CD4-positive, alpha-beta memory T cell (primary cell): ENCODE measurements at regions not wholly inside any gene's neighbourhood (a gene's known extent, or its start where the extent isn't known, plus 50 kb on each side); places are given as distances from the start of the nearest gene placed in this dataset.

Source experiments
- CTCF ChIA-PET: fragments of 350-600 bp; sonication (Branson Sonifier 250); formaldehyde crosslinking; loops from one replicate; lab custom pipeline; 2021; ENCODE audit warnings: inconsistent platforms; ENCODE audit not compliant: partially characterized antibody; lab: Charles Lee
- POLR2A ChIA-PET: fragments of 350-600 bp; sonication (Branson Sonifier 250); formaldehyde crosslinking; loops from one replicate; lab custom pipeline; 2021; ENCODE audit not compliant: partially characterized antibody; lab: Charles Lee
- DNase-seq, 5 donors: peaks; one replicate each; pipeline versions ENCODE4 v3.0.0 to v3.0.0-alpha.2; 2020 to 2022; ENCODE audit warnings: mixed read lengths in 1 of 5
- H3K27ac ChIP-seq: one replicate; pipeline ENCODE4 v1.7.0; 2013; ENCODE audit warnings: low read depth, low read length
- H3K27me3 ChIP-seq: 2 replicates; pipeline ENCODE4 v1.7.0; 2013; ENCODE audit warnings: mild to moderate bottlenecking, low read length, moderate library complexity; ENCODE audit not compliant: insufficient read depth
- H3K36me3 ChIP-seq: 2 replicates; pipeline ENCODE4 v1.7.0; 2013; ENCODE audit warnings: mild to moderate bottlenecking, low read length, moderate library complexity; ENCODE audit not compliant: insufficient read depth
- H3K4me1 ChIP-seq: 2 replicates; pipeline ENCODE4 v1.7.0; 2013; ENCODE audit warnings: mild to moderate bottlenecking, low read length, moderate library complexity; ENCODE audit not compliant: insufficient read depth
- H3K4me3 ChIP-seq, 2 donors: one replicate each; pipeline ENCODE4 v1.7.0; 2013; ENCODE audit warnings: low read length in 2 of 2, mild to moderate bottlenecking in 1 of 2
- H3K9me3 ChIP-seq, 2 donors: one replicate each; pipeline ENCODE4 v1.7.0; 2013; ENCODE audit warnings: low read length in 2 of 2, control low read depth in 1 of 2; ENCODE audit not compliant: control insufficient read depth in 1 of 2
- H3K27ac Mint-ChIP-seq, 7 donors: one replicate each; pipeline ENCODE4 v1.8.0; 2020 to 2021; ENCODE audit warnings: mixed read lengths in 7 of 7, mild to moderate bottlenecking in 6 of 7, inconsistent platforms in 3 of 7, moderate library complexity in 3 of 7
- H3K27me3 Mint-ChIP-seq, 2 donors: one replicate each; pipeline ENCODE4 v1.8.0; 2020 to 2021; ENCODE audit warnings: mixed read lengths in 2 of 2
- H3K36me3 Mint-ChIP-seq, 2 donors: one replicate each; pipeline ENCODE4 v1.8.0; 2020 to 2021; ENCODE audit warnings: mixed read lengths in 2 of 2, inconsistent platforms in 1 of 2, mild to moderate bottlenecking in 1 of 2
- H3K4me1 Mint-ChIP-seq, 4 donors: one replicate each; pipeline ENCODE4 v1.8.0; 2020 to 2021; ENCODE audit warnings: mixed read lengths in 4 of 4, mild to moderate bottlenecking in 1 of 4
- H3K4me3 Mint-ChIP-seq, 8 donors: one replicate each; pipeline ENCODE4 v1.8.0; 2020 to 2021; ENCODE audit warnings: mixed read lengths in 8 of 8, mild to moderate bottlenecking in 7 of 8, moderate library complexity in 6 of 8, inconsistent platforms in 3 of 8
- H3K9me3 Mint-ChIP-seq, 8 donors: one replicate each; pipeline ENCODE4 v1.8.0; 2020 to 2021; ENCODE audit warnings: mixed read lengths in 8 of 8, mild to moderate bottlenecking in 5 of 8, inconsistent platforms in 3 of 8, moderate library complexity in 1 of 8
- intact Hi-C: fragments of 100-400 bp; cut with micrococcal nuclease; formaldehyde crosslinking; loops from one replicate; pipeline ENCODE4 v1.15.1; 2023

DNA sequence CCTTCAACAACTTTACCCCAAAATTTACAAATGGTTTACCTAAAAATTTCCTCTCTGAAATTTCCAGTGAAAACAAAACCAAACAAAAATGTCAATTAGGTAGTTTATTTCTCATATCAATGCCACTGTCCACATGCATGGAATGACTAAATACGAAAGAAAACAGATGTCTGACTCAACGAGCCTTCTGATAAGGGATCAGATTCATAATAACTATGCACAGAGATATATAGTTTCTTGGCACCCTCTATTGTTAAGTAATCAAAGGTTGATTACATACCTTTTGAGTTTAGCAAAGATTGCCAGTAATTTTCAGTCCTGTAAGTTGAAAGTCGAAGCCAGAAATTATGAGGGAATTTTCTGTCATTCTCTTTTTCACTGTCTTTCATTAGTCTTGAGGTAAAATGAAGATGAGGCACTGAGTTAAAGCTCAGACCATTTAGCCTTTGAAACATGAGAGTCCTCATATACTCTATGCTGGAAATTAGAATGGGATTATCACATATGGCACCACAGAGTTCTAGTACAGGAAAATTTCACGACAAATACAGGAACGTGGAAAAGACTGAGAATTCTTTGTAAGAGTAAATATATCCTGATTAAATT, 519.1 kb upstream of the ANKRD30A start:
- Mint-ChIP-seq H3K9me3 (peaks cover 0 to 8% (median 4%) of the 10 kb centered on the region in 8 donors), H3K4me3 (no peak overlapping the region), H3K36me3 (no peaks in the 10 kb centered on the region), H3K4me1 (no peaks in the 10 kb centered on the region), H3K27me3 (no peaks in the 10 kb centered on the region), H3K27ac (no peak overlapping the region)
- DNase-seq = no peak
- no peaks in the 10 kb centered on the region for H3K27me3 ChIP-seq
- H3K36me3 ChIP-seq = no peaks in the 10 kb centered on the region
- no peaks in the 10 kb centered on the region for H3K9me3 ChIP-seq
- no peak overlapping the region for H3K27ac ChIP-seq
- CTCF ChIA-PET = no interaction called here
- POLR2A ChIA-PET = no interaction called here
- no peaks in the 10 kb centered on the region for H3K4me1 ChIP-seq
- intact Hi-C loops = no loop called here
- no peak overlapping the region for H3K4me3 ChIP-seq

DNA sequence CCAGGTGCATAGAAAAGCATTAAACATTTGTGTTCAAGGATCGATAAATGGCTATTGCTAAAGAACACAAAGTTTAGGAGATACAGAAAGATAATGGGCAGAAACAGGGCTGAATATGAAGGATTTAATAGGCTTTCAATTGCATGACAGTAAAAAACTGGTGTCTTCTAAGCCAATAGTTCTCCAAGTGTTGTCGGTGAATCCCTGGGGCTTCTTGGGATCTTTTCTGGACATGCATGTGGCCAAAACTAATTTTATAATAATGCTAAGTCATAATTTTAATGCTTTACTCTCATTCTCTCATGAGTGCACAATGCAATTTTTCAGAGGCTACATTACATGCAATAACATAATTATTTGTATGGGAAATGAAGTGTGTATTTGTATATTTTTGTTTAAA, 521.1 kb upstream of the ANKRD30A start:
- no peak for DNase-seq
- no peak overlapping the region for H3K4me3 Mint-ChIP-seq
- peaks cover 0 to 15% (median 3%) of the 10 kb centered on the region in 8 donors for H3K9me3 Mint-ChIP-seq
- Histone ChIP-seq H3K4me1 (no peaks in the 10 kb centered on the region), H3K27me3 (no peaks in the 10 kb centered on the region), H3K9me3 (no peaks in the 10 kb centered on the region), H3K27ac (no peak overlapping the region), H3K36me3 (no peaks in the 10 kb centered on the region), H3K4me3 (no peak overlapping the region)
- ChIA-PET POLR2A (no interaction called here), CTCF (no interaction called here)
- intact Hi-C loops = no loop called here
- H3K4me1 Mint-ChIP-seq = no peaks in the 10 kb centered on the region
- no peaks in the 10 kb centered on the region for H3K36me3 Mint-ChIP-seq
- no peaks in the 10 kb centered on the region for H3K27me3 Mint-ChIP-seq
- H3K27ac Mint-ChIP-seq = no peak overlapping the region

DNA sequence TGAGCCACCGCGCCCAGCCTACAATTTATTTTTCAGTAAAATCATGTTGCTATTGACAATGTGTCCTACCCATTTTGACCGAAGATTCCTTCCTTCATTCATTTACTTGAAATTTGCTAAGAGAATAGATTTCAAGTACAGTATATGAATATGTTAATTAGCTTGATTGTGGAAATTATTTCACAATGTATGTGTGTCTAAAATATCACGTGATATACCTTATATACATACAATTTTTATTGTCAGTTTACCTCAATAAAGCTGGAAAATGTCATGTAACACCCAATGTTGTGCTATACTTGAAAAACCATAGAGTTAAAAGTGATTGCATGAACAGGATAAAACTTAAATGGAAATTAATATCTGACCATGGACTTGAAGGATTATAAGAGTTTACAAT, 521.7 kb upstream of the ANKRD30A start:
- Mint-ChIP-seq H3K36me3 (no peaks in the 10 kb centered on the region), H3K27ac (no peak overlapping the region), H3K4me1 (no peaks in the 10 kb centered on the region), H3K27me3 (no peaks in the 10 kb centered on the region), H3K9me3 (peaks cover 0 to 15% (median 1%) of the 10 kb centered on the region in 8 donors), H3K4me3 (no peak overlapping the region)
- ChIA-PET POLR2A (no interaction called here), CTCF (no interaction called here)
- H3K27ac ChIP-seq = no peak overlapping the region
- no peak overlapping the region for H3K4me3 ChIP-seq
- no peaks in the 10 kb centered on the region for H3K4me1 ChIP-seq
- no peaks in the 10 kb centered on the region for H3K36me3 ChIP-seq
- no peaks in the 10 kb centered on the region for H3K27me3 ChIP-seq
- no peaks in the 10 kb centered on the region for H3K9me3 ChIP-seq
- intact Hi-C loops = no loop called here
- DNase-seq = no peak

DNA sequence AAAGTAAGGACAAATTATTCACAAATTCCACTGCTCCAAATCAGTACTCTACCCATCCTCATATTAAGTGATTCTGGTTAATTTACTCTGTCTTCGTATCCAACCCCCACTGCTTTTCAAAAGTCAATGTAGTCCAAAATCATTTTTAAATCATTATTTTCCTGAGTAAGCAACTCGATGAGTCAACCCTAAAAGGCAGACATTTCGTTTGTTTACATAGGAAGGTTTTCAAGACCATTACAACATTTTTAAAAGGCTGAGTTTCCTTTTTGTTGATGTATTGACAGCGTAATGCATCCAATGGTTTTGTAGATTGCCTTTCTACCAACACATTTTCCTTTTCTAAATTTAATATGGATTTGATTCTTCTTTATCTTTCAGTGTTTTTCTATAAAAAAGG, 523.0 kb upstream of the ANKRD30A start:
- DNase-seq = no peak
- Histone ChIP-seq H3K9me3 (no peaks in the 10 kb centered on the region), H3K36me3 (no peaks in the 10 kb centered on the region), H3K4me3 (no peak overlapping the region), H3K27ac (no peak overlapping the region), H3K4me1 (no peaks in the 10 kb centered on the region), H3K27me3 (no peaks in the 10 kb centered on the region)
- Mint-ChIP-seq H3K36me3 (no peaks in the 10 kb centered on the region), H3K27ac (no peak overlapping the region), H3K9me3 (peaks cover 0 to 7% (median 0%) of the 10 kb centered on the region in 8 donors), H3K4me3 (no peak overlapping the region), H3K4me1 (no peaks in the 10 kb centered on the region), H3K27me3 (no peaks in the 10 kb centered on the region)
- intact Hi-C loops = no loop called here
- CTCF ChIA-PET = no interaction called here
- POLR2A ChIA-PET = no interaction called here

DNA sequence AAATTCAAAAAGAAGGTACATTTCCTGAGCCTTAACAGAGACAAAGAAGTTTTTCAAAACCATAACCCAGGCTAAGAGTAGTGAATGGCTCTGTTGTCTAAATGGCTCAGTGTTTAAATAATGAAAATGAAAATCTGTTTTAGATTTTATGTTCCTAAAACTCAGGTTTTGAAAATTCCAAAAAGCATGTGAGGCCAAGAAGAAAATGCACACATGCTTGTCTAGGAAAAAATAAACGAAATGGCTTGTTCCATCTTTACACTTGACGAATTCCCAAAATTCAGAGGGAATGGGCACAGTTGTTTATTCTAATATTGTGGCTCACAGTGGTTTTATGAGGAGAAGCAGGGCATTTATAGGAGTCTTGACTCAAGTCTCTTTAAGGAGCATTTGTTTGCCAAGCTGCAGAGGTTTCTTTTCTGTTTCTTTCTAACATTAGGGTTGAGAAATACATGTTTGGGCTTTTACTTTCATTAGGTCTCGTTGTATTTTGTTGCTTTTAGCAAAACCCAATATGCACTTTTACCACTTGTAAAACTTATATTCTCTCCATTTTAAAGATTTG, 527.6 kb upstream of the ANKRD30A start:
- H3K27me3 Mint-ChIP-seq = no peaks in the 10 kb centered on the region
- H3K27ac ChIP-seq = no peak overlapping the region
- DNase-seq = no peak
- no peak overlapping the region for H3K4me3 Mint-ChIP-seq
- H3K36me3 Mint-ChIP-seq = no peaks in the 10 kb centered on the region
- H3K4me3 ChIP-seq = no peak overlapping the region
- intact Hi-C loops = no loop called here
- CTCF ChIA-PET = no interaction called here
- POLR2A ChIA-PET = no interaction called here
- no peaks in the 10 kb centered on the region for H3K4me1 Mint-ChIP-seq
- H3K27ac Mint-ChIP-seq = no peak overlapping the region
- no peaks in the 10 kb centered on the region for H3K27me3 ChIP-seq
- peaks cover 0 to 1% of the 10 kb centered on the region in 2 donors for H3K9me3 ChIP-seq
- peaks cover 0 to 11% (median under 1%) of the 10 kb centered on the region in 8 donors for H3K9me3 Mint-ChIP-seq
- no peaks in the 10 kb centered on the region for H3K36me3 ChIP-seq
- H3K4me1 ChIP-seq = no peaks in the 10 kb centered on the region

DNA sequence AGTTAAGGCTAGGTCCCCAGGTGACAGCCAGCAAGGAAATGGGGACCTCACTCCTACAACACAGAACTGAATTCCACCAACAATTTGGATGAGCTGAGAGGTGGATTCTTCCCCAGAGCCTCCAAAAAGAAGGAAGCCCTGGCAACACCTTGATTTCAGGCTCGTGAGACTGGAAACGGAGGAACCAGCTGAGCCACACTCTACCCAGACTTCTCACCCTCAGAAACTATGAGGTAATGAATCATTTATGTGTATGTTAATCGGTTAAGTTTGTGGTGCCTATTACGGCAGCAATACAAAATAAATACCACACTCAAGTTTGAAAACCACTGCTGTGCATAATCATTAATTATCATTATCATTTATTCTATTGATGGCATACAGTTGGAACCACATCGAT, 532.4 kb upstream of the ANKRD30A start:
- H3K27me3 Mint-ChIP-seq = no peaks in the 10 kb centered on the region
- H3K4me3 Mint-ChIP-seq = no peak overlapping the region
- no peak overlapping the region for H3K27ac Mint-ChIP-seq
- H3K36me3 ChIP-seq = no peaks in the 10 kb centered on the region
- peaks cover 0 to 10% (median 3%) of the 10 kb centered on the region in 8 donors for H3K9me3 Mint-ChIP-seq
- CTCF ChIA-PET = no interaction called here
- POLR2A ChIA-PET = no interaction called here
- H3K4me1 Mint-ChIP-seq = no peaks in the 10 kb centered on the region
- H3K4me1 ChIP-seq = no peaks in the 10 kb centered on the region
- no peak overlapping the region for H3K4me3 ChIP-seq
- H3K27me3 ChIP-seq = no peaks in the 10 kb centered on the region
- H3K27ac ChIP-seq = no peak overlapping the region
- H3K36me3 Mint-ChIP-seq = no peaks in the 10 kb centered on the region
- intact Hi-C loops = no loop called here
- DNase-seq = no peak
- peaks cover 0 to 4% of the 10 kb centered on the region in 2 donors for H3K9me3 ChIP-seq

DNA sequence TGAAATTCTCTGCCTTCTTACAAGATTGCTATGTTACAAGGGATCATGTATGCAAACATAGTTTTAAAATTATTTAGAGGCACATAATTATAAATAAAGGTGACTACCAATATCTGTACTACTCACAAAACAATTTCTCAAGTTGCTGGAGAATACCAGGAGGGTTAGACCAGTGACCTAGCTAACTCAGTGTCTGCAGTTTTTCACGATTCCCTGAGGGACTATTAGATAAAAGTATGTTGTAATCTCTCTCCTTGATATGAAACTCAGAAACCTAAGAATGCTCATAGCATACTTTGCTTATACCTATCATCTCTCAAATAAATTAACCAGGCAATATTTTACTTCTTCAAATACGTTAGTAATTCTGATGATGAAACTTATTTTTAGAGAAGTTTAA, 534.0 kb upstream of the ANKRD30A start:
- ChIA-PET POLR2A (no interaction called here), CTCF (no interaction called here)
- Histone ChIP-seq H3K9me3 (peaks cover 0 to 4% of the 10 kb centered on the region in 2 donors), H3K36me3 (no peaks in the 10 kb centered on the region), H3K4me1 (no peaks in the 10 kb centered on the region), H3K4me3 (no peak overlapping the region), H3K27me3 (no peaks in the 10 kb centered on the region), H3K27ac (no peak overlapping the region)
- Mint-ChIP-seq H3K9me3 (peaks cover 0 to 10% (median 4%) of the 10 kb centered on the region in 8 donors), H3K27me3 (no peaks in the 10 kb centered on the region), H3K27ac (no peak overlapping the region), H3K4me3 (no peak overlapping the region), H3K4me1 (no peaks in the 10 kb centered on the region), H3K36me3 (no peaks in the 10 kb centered on the region)
- intact Hi-C loops = no loop called here
- no peak for DNase-seq
